NCI-H510A (cell line): ENCODE measurements at regions not wholly inside any gene's neighbourhood (a gene's known extent, or its start where the extent isn't known, plus 50 kb on each side); places are given as distances from the start of the nearest gene placed in this dataset.
A peak's percentile ranks its signal among the peaks of the same experiment; 100 is the strongest.

Experiments used
- DNase-seq: peaks from one replicate; lab custom pipeline; 2025; lab: John Stamatoyannopoulos, UW

DNA sequence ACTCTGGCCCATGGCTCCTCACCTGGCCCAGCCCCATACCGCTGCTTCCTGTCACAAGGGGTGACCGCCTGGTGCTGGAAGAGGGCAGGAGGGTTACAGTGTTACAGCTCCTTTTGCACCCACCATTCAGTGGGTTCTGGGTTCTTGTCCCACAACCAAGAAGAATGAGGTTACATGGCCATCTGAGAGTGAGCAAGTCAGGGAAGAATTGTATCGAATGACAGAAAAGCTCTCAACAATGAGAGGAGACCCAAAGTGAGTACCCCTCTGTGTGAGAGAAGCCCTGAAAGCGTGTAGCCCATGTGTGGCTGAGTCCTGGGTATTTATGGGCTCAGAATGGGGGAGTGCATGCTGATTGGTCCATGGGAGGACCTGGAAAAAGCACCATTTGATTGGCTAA lies 888.5 kb downstream of the ADGRL2 start:
- DNase-seq, result no peak

DNA sequence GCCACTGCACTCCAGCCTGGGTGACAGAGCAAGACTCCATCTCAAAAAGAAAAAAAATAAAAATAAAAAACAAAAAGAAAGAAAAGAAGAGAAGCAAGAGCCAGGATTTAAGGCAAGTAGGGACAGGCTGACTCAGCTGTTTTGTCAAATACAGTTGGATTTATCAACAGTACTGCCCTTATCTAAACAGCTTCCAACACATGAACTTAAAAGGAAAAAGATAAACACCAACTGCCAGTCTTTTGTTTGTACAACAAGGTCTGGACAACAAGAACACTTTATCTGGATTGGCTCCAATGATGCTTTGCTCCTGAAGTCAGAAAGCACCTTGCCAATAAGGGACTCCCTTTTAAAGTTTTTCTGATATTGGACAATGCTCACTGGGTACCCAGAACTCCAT lies 886.0 kb downstream of the ADGRL2 start:
- no peak for DNase-seq

DNA sequence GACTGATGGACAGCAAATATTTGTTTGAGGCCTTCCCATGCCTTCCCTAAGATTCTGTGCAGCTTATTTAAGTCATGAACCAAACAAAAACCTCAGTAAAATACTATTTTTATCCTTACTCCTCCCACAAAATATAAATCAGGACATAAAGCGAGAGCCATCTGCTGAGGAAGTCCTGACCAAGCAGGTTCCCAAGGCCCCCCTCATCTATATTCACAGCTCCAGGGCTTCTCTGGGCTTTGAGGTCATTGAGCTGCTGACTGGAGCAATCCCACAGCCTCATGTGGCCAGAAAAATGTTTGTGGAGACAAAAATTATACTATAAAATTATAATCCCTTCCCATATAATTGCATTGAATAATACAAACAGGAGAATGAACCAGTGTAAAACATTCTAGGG lies 846.2 kb downstream of the ADGRL2 start:
- no peak for DNase-seq

DNA sequence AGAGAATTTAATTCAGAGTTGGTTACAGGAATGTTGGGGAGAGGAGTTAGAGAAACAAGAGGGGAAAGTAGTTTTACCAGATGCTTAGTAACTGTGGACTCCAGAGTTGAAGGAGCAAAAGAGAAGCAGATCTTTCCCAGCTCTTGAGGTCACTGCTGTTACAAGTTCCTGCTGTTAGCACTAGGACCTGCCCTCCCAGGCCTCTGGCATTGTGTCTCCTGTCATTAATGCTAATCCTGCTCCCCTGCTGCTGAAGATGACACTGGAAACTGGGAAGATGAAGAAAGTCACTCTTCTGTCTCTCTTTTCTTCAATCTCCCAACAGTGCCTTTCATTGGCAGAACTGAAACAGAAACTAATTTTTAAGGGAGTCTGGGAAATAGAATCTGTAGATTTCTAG lies 845.6 kb downstream of the ADGRL2 start:
- DNase-seq, result no peak

DNA sequence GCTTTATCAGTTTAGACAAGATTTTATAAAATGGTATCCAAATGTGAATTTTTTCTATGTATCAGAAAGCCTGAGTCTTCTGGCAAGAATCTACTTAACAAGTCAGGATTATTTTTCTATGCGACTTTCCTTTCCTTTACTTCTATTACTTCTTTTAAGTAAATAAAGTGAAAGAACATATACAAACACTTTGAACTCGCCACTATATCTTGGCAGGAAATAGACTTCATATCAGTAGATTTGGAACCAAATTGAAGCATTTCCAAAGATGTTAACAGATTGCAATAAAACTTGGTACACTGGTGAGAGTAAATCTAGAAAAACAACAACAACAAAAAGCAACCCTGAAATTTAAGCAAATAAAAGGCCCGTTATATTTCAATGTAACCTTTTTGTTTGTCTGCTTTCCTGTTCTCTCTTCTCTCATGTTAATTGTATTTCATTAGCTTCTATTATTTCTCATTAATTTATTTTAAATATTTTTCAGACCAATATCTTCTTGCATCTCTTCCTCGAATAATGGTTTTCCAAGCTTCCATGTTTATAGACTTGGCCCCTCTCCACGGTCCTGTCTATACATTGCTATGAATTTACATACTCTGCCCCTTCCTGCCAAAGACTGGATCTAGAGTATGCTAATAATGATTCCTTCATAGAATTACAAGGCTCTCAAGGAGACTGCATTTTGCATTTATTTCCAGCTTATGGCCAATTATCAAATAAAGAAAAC lies 843.6 kb downstream of the ADGRL2 start:
- no peak for DNase-seq

DNA sequence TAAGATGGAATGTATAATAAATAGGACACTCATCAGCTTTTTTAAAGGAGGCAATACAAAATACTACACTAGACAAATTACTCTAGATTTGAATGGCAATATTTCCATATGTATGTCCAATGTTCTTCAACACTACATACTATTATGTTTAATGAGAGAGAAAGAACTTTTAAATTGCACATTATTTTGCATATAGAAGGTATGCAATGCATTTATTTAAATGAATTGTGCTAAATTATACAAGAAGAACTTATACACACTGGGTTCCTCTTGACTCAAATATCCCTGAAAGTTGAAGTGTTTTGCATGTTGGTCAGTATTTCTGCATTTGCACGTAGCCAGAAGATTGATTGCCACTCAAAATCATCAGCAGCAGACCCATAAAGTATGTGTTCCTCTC lies 839.6 kb downstream of the ADGRL2 start:
- DNase-seq, result no peak

DNA sequence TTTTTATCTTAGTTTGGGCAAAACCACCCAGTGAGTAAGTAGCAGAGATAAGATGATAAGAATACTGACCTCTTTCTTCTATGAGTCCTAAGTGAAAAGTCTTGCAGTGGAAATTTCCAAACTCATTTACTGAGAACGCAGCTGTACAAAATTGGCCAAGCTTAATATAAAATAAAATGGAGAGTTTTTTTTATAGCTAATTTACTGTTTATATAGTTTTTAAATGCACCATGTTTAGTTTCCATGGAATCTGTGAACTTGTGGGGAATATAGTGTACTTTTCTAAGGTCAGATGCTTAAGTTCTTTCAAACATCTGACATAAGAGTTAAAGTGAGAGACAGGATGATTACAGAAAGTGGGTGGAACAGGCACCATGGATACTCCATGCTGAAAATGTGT lies 833.5 kb downstream of the ADGRL2 start:
- DNase-seq, result no peak

DNA sequence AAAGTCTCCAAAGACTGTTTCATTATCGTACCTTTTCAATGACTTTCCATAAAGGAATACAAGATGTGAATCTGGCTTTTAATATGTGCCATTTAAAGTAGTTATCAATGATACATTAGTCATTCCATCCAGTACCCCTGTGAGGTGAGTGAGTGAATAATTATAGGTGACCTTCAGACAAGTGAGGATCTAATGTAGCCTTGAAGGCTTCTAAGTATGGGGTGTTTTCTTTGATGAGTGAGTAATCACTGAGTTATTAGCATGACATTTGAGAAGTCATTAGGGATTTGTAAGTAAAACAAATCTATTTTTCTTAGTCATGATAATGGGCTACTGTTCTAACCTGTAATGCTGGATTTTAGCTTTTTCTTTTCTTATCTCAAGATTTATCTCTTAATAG lies 831.4 kb downstream of the ADGRL2 start:
- no peak for DNase-seq

DNA sequence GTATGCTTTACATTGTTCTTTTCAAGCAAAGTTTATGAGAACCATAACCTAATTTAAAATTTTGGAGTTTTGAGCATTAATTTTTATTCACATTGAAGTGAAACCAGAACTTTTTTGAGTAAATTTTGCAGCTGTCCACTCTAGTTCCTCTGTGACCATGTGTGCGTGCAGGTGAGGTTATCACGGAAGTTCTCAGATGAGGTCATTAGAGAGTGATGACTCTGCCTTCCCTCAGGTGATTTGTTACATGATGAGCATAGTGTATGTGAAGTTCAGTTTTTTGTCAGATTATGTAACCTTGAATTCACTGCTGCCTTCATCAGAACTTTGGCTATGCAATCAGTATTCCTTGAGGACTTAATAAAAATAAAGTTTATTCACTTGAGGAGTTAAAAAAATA lies 828.2 kb downstream of the ADGRL2 start:
- DNase-seq, result no peak

DNA sequence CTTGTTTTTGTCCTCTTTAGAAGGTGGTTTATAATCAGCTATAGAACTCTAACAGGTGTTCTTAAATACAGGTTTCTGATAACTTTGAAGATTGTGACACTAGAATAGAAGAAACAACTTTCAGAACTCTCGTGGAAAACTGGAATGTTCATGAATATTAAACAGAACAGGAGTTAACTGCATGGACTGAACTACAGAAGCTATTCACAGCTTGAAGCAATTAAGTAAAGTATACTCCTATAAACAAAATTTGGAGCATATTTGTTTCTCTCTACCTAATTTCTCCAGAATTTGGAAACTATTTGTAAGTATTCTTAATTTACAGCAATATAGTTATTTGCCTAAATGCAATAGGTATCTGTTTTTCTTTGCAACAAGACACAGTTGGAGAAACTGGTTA lies 824.8 kb downstream of the ADGRL2 start:
- no peak for DNase-seq

DNA sequence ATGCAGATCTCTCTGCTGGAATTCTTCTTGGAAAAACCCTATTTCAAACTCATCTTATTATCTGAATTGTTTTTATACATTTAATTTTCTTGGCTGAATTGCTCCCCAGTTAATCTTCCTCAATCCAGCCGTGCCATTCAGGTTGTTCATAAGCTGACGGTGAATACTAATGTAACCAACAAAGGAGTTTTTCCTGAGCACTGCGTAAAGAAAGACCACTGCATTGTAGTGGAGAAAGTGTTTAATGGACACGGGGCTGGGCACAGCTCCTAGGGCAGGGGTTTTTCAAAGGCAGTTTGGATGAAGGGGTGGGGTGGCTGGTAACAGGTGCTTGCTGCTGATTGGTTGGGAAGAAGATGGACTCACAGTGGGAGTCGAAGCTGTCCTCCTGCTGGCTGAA lies 820.3 kb downstream of the ADGRL2 start:
- DNase-seq, result no peak

DNA sequence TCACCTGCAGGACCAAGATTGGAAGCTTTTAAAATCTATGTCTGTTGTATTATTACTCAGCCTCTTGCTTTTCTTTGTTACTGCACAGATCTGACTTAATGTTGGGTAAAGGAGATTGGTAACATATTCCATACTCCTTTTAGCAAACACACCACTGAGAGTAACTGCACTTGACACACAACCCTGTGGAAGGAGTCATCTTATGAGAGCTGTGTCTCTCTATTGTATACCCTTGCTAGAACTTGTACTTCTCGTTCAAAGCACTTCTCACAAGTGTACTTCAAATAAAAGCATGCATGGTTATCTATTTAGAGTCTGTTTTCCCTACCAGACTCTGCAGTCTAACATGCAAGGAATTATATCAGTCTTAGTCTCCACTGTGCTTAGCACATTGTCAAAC lies 813.4 kb downstream of the ADGRL2 start:
- DNase-seq, result peak; percentile 56

DNA sequence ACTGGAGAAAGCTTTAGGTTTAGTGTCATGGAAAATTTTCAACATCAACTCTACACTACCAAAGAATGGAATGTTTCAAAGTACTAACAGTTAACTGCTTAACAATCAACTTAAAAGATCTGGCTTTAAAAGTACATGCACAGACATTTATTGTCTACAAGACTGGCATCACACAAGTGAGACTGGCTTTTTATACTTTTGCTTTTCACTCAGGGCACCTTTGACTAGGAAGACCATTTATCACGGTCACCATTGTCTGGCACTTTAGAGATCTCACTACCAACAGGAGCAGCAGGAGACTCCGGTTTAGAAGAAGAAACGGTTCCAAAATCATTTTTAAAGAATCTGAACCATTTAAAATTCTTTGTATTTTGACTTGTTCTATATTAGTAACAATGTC lies 812.3 kb downstream of the ADGRL2 start:
- no peak for DNase-seq

DNA sequence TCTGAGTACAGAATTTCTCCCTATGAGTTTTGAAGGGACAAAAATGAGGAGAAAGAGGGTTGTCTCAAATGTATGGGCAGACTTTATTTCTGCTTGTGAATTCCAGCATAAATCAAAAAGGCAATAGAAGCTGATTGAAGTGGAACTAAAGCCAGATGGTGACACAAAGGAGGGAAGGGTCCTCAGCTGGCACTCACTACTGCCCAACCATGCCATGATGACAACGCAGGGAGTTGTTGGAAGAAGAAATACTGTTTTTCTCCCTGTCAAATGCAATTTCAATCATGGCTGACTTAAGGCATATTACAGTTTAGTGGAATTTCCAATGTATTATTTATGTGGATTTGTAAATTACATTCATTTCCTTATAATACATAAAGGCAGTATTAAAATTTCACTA lies 805.8 kb downstream of the ADGRL2 start:
- DNase-seq, result no peak

DNA sequence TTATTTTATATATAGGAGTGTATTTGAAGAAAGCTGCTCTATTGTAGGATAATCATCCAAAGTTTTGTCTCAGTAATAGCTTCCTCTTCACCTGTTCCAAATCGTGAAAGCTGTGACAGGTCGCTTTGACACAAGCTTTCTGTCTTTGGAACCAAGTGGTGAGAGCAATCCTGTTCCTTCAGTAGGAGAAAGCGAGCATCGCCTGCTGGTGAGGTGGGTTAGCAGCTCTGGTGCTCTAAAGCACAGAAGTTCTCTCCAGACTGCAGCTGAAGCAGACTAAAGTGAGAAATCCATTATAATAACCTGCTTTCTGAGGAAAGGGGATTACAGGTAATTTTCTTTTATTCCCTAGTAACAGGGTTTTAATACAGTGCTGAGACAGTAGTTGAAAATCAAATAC lies 803.8 kb downstream of the ADGRL2 start:
- no peak for DNase-seq

DNA sequence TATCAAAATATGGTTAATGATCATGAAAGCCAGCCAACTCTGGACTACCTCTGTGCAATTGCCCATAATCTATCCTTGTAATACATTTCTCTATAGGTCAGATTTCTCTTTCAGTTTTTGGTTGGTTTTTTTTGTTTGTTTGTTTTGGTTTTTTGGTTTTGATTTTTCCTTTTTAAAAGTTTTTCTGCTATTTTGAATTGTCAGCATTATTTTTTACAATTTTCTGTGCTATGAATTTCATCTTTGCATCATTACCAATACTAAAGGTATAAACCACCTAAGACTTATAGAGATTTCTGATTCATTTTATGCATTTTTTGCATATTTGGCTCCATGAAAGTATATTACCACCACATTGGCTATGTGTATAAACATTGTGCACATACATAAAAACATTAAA lies 799.6 kb downstream of the ADGRL2 start:
- no peak for DNase-seq

DNA sequence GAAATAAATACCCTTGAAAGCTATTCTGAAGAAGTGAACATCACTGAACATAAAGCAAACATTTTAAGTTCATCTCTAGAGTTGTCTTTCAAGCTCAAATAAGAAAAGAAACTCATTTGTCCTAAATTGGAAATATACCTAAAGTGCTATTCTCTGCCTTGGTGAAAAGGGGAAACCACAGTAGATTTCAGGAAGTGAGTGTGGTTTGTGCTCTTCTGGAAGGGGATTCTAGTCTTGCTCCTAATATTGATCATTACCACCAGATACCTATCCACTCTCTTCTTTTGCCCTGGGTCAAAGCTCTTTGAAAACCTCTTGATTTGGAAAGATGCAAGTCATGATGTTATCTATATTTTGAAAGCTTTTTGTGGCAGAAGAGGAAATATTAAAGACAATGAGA lies 798.1 kb downstream of the ADGRL2 start:
- DNase-seq, result no peak

DNA sequence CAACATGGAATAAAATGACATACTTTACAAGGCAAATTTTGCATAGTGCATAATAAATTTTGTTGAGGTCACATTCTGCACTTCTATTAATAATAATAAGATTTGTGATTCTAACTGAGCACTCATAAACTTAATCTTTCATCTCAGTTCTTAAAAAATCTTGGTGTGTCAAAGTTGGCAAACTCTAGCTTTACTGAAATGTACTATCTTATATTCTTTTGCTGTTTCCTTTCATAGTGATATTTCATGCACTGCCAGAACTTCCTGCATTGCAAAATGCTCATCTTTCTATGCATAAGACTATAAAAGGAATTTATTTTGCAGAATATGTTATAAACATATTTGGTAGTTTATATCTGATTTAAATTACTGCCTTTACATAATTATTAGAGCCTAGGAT lies 797.6 kb downstream of the ADGRL2 start:
- no peak for DNase-seq

DNA sequence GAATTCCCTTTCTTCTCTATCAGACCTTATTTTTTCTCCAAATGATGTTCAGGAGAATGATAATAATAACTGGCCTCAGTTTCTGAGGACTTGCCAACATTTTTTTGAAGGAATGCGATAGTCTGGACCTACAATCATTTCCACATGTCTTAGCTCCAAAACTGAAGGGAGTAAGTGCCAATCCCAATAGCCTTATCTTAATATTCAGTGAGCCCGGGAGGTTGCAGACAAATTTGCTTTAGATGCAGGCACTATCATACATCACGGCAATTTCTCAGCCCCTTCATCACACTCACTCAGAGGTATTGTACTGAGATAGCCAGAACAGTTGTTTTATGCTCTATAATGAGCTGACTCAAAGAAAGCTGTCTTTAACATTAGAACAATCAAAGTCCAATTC lies 796.9 kb downstream of the ADGRL2 start:
- DNase-seq, result no peak

DNA sequence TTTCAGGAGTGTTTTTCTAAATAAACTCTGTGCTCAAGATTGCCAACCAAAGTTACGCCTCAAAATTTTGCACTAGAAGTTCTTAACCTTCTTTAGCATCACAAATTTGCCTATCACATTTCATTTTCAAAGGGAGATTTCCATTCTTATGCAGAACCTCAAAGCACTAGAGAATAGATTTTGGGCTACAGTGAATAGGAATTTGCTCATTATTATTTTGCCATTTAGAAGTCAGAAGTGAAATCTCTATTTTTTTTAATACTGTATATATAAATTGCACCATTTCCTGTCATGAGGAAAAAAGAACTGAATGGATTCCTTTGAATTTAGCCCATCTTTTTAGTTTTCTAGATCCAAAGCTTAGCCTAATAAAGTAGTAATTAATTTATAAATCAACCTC lies 796.4 kb downstream of the ADGRL2 start:
- no peak for DNase-seq

DNA sequence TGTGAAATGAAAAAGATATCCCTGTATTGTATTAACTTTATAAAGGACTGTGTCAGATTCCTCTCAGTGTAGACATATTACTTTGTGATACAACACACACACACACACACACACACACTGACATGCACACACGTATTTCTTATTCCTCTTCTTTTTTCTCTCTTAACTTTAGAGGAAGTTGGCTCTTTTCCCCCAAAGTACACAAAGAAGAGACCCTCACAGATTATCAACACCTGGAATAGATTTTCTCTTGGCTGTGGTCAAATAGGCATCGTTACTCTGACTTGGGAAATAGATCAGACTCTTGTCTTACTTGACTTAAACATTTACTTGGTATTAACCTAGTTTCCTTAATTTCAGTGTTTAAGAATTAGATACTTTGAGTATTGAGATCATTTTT lies 792.8 kb downstream of the ADGRL2 start:
- no peak for DNase-seq

DNA sequence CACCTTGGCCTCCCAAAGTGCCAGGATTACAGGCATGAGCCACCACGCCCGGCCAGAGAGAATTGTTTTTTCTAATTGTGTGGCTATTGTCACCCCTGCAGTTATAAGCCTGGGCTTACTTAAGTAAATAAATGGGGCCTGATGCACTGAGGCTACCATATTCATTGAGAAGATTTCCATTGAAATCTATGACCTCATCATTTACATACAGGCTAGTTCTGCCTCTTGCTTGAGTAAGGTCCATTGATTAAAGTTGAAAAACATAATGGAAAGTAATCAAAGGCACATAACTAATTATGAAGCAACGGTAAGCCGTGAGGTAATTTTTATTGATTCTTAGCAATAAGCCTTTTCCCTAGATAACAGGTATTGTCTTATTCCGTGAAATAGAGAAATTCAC lies 788.9 kb downstream of the ADGRL2 start:
- no peak for DNase-seq

DNA sequence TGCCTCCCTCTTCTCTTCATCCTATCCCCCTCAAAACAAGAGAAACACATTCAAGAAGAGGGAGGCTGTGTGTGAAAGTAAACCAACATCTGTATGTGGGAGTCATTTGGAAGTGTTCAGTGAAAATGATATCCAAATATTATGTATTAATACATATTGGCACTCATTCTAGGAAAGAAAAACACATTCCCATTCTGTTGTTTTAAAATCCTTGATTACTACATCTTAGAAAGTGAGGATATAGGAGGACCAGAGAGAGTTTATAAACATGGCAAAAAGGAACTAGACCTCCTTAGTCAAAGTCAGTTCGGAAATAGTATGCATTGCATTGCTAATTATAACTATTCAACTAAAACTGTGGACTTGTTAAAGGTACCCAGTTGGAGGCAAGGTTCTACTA lies 786.6 kb downstream of the ADGRL2 start:
- no peak for DNase-seq

DNA sequence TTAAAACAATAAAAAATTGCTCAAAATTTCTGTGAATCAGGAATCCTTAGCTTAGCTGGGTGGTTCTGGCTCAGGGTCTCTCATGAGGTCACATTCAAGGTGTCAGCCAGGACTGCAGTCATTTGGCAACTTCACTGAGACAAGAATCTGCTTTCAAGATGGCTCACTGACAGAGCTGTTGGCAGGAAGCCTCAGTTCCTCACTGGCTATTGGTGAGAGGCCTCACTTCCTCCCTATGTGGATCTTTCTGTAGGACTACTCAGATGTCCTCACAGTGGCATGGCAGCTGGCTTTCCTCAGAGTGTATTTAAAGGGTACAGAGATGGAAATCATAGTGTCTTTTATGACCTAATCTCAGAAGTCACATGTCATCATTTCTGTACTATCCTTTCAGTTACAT lies 785.7 kb downstream of the ADGRL2 start:
- DNase-seq, result no peak

DNA sequence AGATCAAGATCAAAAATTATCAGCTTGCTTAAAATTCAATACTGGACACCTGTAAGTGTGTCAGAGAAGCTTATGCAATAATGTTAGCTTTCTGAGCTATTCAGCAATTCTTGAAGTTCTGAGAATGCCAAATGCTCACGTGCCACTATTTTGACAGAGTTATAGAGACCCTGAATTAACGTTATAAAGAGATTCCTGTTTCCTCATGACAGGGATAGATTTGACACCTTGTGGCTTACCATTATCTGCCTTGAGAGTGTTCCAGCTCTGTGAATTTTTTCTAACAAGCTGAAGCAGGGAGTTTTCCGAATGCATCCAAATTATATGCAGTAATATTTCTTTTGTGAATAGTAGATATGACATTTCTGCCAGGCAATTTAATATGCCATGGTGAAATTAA lies 781.6 kb downstream of the ADGRL2 start:
- DNase-seq, result no peak
